ENCODE measurements at regions not wholly inside any gene's neighbourhood (a gene's known extent, or its start where the extent isn't known, plus 50 kb on each side); places are given as distances from the start of the nearest gene placed in this dataset.
A peak's percentile ranks its signal among the peaks of the same experiment; 100 is the strongest.
"Not testable (repeated sequence)": the region's sequence is repeated elsewhere in the genome, so short reads cannot be mapped to it uniquely, and the experiment has no call there.

DNA sequence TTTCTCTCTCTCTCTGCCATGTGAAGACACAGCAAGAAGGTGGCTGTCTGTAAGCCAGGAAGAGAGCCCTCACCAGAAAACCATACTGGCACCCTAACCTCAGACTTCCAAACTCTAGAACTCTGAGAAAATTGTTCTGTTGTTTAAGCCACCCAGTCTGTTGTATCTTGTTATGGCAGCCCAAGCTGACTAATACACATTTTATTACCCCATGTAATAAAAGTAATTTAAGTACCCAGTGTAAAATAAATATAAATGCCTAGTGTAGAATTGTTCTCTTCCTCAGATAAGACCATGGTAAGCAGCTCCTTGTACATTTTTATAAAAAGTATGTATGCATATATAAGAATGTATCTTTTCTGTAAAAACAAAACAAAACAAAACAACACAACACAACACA lies 119.7 kb downstream of the DTL start:
- no peak for DNase-seq (ENCODE audit: low spot score)

DNA sequence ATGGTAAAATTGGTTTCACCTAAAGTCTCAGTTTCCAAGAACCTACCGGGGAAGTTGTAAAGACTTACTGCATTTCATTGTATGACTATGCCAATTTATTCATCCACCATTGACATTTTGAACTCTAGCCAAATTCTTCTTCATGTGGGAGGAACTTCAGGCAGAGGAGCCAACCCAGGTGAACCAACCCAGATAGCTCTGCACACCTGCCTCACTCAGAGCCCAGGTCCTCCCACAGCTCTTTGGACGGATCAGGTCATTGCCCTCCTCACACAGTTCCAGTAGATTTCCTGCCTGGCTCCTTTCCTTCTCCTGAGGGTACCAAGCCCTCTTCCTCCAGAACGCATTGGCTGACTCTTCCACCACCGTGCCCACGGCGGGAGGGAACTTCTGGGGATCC lies 121.7 kb downstream of the DTL start:
- no peak for DNase-seq (ENCODE audit: low spot score)

DNA sequence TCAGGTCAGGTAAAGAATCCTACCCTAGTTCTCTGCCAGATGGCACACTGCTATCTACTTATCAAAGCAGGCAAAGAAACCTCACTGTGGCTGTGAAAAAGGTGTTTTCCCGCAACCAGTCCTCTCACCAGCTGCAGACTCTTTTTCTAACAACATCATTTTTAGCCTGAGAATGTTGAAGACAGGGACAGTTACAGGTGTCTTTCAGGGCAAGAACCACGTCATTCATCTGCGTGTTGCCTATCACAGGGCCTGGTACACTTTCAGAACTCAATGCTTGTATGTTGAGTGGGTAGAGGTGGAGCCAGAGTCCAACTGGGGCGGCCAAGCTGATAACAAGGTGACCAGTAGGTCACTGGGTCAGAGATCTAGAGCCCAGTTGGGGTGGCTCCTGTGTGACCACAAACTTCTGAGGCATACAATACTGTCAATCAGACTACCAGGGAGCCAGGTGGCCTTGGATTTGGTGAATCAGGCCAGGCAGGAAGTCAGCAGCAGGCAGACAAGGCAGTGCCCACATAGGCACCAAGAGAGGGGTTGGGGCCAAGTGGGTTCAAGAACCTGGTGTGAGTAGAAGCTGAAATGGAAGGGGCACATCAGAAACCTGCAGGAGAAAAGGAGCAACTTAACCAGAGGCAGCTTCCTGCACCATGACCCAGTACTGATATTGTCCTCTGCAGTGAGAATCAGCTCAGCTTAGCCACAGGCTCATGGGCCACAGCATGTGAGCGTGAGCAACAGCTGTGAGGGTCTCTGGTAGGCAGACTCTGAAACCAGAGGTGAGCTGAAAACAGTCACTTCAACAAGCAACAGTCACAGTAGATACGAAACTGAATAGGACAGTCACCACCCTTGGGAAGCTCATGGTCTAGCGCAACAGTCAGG lies 123.6 kb downstream of the DTL start:
- no peak for DNase-seq (ENCODE audit: low spot score)

DNA sequence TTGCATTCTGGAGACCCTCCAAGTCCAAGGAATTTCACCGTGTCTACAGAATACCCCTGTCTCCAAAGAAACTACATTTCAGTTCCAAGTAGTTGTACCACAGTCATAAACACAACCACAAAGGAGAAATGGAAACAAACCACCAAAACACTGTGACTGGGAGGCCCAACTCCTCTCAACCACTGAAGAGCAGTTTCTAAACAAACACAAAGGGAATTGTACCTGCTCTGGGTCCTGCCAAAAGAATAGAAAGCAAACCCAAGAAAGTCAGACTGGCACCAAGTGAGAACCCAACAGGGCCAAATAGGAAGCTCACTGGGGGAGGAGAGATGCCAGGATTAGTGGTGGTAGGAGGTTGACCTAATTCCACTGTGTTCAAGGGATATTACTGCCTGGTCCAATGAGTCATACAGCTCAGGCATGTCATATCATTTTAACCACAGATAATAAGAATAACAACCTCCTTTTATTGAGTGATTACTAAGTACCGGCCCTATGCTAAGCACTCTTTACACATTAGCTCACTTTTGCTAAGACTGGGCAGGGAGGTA lies 123.9 kb upstream of the PPP2R5A start:
- no peak for DNase-seq (ENCODE audit: low spot score)

DNA sequence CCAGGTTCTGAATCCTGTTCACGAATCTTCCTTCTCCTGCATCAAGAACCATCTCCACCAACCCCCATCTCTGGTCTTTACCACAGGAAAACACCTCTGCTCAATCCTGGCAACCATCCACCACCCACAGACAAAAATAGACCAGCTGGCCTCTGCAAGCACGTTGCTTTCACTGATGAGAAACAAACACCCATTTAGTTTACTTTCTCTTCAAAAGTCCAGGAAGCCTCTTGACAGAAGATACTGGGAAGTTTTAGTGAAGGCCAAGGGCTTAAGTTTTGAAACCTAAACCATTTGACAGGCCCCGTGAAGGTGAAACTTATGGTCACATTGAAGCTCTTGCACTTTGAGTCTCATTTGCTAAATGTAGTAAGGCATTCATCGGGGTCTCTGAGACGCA lies 122.6 kb upstream of the PPP2R5A start:
- DNase-seq (ENCODE audit: low spot score): no peak

DNA sequence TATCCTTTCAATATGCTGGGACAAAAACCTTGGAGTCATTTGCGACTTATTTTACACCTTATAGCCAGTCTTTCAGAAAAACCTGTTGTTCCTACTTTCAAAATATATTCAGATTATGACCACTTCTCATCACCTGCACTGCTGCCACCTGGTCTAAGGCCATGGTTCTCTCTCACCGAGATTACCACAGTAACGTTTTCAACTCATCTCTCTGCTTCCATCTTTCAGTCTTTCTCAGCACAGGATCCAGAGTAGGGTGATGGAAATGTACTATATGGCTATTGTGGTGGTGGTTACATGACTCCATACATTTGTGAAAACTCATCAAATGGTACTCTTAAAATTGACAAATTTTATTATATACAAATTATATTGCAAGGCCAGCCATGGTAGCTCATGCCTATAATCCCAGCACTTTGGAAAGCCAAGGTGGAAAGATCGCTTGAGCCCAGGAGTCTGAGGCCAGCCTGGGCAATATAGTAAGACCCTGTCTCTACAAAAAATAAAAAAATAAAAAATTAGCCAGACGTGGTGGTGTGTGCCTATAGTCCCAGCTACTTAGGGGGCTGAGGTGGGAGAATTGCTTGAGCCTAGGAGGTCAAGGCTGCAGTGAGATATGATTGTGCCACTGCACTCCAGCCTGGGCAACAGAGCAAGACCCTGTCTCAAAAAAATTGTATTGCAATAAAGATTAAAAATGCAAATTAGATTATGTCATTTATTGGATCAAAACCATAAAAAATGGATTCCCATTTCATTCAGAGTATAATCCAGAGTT lies 120.9 kb upstream of the PPP2R5A start:
- DNase-seq (ENCODE audit: low spot score): no peak

DNA sequence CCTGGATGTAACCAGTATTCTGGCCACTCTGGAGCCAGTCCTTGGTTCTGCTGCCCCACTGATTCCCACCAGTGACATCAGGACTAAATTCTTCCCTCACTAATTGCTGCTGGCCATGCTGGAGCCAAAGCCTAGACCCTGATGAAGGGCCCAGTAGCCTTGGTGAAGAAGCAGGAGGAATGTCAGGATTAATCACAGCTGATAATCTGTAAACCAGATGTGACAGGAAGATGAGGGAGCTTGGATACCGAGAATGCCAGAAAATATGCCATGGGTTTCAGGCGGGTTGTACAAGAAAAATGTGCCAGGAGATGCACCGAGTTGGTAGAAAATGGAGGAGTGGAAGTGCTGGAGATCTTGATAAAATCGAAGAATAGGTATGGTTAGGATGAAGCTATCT lies 119.0 kb upstream of the PPP2R5A start:
- DNase-seq (ENCODE audit: low spot score): no peak

DNA sequence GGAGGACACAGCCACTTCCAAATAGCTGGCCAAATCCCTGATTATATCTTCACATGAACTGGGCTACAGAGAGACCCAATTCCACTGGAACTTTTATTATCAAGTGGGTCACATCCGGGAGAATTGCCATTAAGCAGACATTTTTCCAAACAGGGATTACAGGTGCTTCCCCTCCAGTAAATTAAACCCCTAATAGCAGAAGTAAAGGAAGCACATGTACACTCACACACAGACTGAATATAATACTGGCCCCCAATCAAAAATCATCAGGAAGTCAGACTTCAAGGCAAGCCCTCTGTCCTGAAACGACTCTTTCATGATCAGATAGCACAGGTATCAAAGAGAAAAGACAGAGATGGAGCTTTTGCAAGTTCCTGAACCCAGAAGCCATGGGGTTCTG lies 118.6 kb upstream of the PPP2R5A start:
- DNase-seq (ENCODE audit: low spot score): no peak

DNA sequence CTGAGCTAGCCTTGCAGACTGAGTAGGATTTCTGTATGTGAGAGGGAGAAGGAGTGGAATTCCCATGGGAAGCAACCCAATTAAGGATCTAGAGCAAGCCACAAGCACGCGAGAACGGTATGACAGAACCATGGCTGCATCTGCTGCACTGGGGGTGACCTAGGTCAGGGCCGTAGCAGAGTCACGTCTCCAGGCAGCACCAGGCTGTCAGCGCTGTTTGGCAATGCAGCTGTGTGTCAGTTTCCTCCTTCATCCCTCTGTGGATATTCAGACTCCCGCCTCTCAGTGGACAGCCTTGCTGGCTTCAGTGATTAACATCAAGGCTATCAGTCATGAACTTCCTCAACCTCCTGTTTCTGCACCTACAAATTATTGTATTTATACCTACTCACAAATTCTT lies 118.1 kb upstream of the PPP2R5A start:
- DNase-seq (ENCODE audit: low spot score): no peak

DNA sequence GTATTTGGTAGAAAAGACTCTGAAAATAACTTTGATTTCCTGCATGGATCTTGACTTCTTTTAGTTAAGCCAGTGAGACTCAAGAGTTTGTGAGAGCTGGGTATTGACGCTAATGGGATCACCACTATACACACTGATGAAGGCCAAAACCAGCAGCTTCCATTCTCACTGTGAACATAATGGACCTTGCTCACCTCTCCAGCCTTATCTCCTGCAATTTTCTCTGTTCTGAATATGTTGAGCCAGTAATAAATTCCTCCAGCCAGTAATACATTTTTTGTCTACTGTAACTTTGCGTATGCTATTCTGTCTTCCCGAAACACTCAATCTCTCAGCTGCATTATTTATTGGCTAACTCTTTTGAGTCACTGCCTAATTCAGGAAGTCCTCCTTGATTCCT lies 111.6 kb upstream of the PPP2R5A start:
- DNase-seq (ENCODE audit: low spot score): no peak

DNA sequence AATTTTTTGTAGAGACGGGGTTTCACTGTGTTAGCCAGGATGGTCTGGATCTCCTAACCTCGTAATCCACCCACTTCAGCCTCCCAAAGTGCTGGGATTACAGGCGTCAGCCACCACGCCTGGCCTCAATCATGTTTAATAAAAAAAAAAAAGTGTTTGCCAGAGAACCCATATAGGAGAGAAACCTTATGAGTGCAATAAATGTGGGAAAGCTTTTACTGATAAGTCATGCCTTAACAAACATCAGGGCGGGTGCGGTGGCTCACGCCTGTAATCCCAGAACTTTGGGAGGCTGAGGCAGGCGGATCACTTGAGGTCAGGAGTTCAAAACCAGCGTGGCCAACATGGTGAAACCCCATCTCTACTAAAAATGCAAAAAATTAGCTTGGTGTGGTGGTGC lies 110.9 kb upstream of the PPP2R5A start:
- DNase-seq (ENCODE audit: low spot score): not testable (repeated sequence)

DNA sequence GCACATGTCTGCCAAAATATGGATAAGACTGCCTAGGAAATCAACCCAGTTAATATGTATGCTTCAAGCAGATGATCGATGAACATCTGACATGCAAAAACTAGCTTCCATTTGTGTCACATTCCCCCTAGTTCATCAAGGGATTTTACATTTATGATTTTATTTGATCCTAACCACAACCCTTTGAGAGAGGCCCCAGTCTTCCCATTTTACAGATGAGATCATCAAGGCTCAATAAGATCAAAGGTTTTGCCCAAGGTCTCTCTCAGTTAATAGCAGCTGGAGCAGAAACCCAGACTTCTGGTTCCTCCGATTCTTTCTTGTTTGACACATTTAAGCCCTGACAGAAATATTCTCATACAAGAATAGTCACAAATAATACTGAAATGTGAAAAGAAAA lies 107.7 kb upstream of the PPP2R5A start:
- no peak for DNase-seq (ENCODE audit: low spot score)

DNA sequence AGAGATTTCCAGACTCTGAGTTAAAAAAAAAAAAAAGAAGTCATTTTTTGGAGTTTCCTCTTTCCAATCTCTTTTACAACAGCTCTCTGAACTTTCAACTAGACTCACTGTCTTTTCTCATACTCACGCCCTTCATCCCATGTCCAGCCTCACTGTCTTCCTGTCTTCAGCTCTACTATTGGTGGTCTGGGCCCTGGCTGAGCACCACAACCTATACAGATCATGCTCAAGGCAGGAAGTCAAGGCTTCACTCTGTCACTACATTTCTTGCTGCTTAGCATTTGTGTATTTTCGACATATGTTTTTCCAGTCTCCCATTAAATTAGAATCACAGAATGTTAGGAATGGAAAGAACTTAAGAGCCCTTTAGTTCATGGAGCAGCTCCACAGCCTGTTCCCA lies 106.4 kb upstream of the PPP2R5A start:
- no peak for DNase-seq (ENCODE audit: low spot score)

DNA sequence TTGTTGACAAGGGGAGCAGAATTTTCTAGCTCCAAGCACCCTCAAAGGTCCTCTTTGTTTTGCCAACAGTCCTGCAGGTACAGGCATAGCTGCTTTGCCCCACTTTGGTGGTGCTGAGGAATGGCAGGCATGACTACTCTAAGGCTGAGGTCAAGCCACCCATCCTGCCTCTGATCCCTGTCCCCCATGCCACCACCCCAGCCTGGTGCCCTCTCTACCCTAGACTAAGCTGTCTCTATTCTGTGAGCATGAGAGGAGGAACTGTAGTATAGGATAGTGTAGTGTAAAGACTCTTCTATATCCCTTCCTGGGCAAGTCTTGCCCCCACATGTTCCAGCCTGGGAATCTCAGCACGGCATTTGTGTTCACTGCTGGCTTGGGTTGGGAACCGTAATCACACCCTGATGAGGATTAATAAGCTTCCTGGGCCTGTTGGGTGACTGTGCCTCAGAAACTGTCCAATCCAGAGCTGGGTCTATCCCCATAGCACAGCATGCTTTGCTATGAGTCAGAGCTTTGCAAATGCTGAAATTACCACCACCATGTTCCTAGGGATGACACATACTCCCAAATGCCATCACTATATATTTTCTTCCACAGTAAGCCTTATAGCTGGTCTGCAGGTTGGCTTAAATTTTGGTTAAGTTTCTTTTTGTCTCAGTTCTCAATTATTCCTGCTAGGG lies 105.7 kb upstream of the PPP2R5A start:
- DNase-seq (ENCODE audit: low spot score): no peak

DNA sequence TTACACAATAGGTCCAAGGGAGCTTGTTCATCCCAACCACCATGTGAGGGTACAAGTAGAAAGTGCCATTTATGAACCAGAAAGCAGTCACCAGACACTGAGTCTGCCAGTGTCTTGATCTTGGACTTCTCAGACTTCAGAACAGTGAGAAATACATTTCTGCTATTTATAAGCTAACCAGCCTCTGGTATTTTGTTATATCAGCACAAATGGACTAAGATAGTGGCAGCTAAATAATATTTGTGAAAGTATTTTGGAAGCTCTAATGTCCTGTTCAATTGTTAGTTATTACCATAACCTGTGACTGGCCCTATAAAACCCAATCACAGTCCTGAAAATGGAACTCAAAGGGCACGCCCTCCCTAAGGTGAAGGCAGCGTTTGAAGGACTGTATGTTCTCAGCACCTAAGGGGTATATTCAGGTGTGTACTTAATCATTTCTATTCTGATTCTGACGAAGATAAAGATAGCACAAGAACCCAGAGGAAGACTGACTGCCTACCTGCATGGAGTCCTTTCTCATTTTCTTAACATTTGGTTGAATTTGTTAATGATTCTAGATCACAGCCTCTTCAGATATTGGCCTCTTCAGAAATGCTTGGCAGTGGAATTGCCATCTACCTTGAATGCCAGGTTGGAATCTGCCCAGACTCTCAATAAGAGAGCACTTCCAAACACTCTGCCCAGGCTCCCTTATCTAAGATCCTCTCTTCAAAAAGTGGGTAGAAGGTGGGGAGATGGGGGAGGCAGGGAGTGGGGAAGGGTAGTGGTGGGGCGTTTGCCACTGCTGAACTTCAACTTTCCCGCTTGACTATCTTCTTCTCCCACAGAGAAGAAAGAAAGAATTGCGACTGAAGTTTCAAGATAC lies 104.0 kb upstream of the PPP2R5A start:
- no peak for DNase-seq (ENCODE audit: low spot score)

DNA sequence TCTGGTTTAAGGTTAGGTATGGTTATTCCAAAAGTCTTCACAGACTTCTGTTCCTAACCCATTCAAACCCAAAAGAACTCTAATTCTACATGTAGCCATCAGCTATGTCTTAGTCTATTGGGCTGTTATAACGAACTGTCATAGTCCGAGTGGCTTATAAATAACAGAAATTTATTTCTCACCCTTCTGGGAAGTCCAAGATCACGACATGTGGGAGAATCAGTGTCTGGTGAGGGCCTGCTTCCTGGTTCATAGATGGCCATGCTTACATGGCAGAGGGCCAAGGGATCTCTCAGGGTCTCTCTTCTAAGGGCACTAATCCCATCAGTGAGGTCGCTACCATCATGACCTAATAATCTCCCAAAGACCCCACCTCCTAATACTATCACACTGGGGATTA lies 103.0 kb upstream of the PPP2R5A start:
- DNase-seq (ENCODE audit: low spot score): no peak

DNA sequence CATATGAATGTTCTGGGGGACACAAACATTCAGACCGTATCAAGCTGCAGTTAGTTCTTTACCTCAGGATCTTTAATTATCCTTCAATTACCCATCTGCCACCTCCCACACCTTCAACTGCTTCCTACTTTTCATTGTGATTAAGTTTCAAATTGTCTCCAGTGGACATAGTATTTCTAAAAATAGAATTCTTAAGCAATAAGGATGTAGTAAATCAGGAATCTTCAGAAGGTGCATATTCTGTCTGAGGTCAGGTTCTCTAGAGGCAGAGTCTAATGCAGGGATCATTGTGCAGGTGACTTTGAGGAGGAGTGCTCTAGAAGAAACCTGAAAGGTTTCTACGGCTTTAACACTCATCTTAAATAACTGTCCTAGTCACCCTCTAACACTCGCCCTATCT lies 102.6 kb upstream of the PPP2R5A start:
- DNase-seq (ENCODE audit: low spot score): no peak

DNA sequence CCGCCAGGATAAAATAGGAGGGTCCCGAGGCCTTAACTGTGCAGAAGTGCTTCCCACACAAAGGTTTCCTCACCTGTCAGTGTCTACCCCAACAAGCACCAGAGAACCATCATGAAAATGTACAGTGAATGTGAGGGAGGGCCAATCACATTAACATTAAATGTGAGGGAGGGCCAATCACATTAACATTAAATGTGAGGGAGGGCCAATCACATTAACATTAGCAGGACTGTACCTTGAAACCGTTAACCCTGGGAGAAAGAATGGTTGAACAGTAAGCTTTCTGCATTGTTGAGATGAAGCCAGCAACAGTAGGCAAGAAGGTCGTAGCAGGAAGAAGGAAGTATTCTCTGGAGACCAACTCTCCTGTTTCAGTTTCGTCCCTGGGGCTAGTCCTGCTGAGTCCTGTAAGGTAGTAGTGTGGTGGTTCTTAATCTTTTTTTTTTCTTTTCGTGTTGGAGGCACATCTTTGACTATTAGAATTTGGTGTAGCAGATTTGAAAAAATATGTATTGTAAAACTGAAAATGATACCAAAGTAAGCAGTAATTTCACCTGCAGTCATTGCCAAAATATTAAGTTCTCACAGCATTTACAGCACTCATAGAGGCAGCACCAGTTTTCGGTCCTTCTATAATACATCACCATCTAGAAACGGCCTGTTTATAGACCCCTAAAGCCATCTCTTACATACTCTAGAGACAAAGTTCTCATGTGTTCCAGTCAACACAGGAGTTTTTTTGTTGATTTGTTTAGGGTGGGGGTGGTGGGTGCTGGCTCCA lies 98.6 kb upstream of the PPP2R5A start:
- peak; percentile 51 for DNase-seq (ENCODE audit: low spot score)

DNA sequence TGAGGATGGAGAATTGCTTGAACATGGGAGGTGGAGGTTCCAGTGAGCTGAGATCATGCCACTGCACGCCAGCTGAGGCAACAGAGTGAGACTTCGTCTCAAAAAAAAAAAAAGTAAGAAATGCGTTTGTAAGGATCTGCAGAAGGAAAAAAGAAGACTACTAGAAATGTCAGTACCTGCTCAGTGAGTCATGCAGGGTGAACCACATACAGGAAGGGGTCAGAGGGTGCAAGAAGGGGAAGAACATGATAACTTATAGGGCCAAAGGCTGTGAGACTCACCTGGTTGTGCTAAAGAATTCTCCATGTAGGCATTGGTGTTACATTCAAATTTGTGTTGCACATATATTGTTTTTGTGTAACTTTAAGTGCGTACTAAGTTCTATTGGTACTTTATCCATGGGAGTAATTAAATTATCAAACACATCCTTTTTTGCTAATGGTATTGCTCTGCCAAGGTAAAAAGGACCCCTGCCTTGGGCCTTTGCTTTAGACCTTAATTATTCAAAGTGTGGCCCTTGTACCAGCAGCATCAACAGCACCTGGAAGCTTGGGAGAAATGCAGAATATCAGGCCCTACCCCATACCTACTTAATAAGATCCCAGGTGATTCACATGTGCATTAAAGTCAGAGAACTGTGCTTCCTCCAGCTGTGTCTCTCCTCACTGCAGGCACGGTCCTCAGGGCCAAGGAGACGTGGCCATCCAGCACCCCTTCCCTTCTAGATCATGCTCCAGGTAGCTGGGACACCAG lies 96.4 kb upstream of the PPP2R5A start:
- no peak for DNase-seq (ENCODE audit: low spot score)

DNA sequence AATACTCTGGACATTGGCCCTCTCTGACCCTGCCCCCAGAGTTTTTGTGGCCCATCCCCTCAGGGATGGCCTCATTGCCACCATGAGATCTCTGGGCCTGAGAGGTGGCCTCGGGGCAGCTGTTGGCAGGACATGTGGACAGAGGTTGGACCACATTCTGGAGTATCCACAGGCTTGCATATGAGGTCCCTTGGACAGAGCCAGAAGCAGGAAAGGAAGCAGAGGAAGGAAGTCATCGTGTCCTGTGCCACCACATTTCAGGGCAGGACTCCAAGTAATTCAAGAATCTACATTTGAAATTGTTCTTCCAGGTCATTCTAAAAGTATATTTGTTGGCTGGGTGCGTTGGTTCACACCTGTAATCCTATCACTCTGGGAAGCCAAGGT lies 95.9 kb upstream of the PPP2R5A start:
- DNase-seq (ENCODE audit: low spot score): no peak
